Islet precursor cell (in vitro differentiated cells): ENCODE measurements at regions not wholly inside any gene's neighbourhood (a gene's known extent, or its start where the extent isn't known, plus 50 kb on each side); places are given as distances from the start of the nearest gene placed in this dataset.

Experiments used
- DNase-seq: peaks from one replicate; pipeline ENCODE4 v3.0.0-alpha.2; 2018

- no peak for DNase-seq
Measured at GRCh38 chr7:10210000-10210399, 763.7 kb upstream of the PHF14 start.

DNA sequence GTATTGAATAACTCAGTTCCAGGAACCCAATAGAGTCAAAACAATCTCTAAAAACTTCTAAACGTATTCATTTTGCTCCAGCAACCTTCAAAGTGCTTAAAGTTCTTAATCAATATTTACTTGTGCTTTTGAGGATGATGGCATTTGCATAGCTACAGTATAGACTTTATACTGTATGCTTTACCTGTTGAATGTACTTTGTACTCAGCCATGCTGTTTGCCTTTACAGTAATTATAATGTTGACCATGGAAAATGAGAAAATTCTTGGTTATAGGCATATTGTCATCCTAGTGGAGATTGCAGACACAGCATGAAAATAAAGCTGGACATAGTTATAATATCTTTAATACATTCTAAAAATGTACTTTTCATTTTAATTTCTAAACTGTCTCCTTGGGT is 762.7 kb upstream of the PHF14 start:
- DNase-seq, result no peak

- no peak for DNase-seq
Measured at GRCh38 chr7:10211861-10212260, 761.8 kb upstream of the PHF14 start.

GRCh38 chr7:10212649-10213048 is 761.0 kb upstream of the PHF14 start:
- DNase-seq, result peak; percentile 52

DNA sequence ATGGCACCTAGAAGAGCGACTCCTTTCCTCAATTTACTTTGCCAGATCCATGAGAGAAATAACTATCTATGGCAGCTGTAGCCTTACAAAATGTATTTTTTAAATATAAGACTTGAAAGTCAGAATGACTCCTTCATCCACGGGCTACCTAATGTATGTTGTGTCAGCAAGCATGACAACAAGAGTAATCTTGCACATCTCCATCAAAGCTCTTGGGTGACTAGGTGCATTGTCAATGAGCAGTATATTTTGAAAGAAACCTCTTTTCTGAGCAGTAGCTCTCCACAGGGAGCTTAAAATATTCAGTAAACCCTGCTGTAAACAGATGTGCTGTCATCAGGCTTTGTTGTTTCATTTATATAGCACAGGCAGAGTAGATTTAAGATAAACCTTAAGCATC is 757.2 kb upstream of the PHF14 start:
- DNase-seq, result no peak

- DNase-seq, result no peak
Measured at GRCh38 chr7:10221084-10221483, 752.6 kb upstream of the PHF14 start.

GRCh38 chr7:10222976-10223375 is 750.7 kb upstream of the PHF14 start:
- DNase-seq, result no peak

DNA sequence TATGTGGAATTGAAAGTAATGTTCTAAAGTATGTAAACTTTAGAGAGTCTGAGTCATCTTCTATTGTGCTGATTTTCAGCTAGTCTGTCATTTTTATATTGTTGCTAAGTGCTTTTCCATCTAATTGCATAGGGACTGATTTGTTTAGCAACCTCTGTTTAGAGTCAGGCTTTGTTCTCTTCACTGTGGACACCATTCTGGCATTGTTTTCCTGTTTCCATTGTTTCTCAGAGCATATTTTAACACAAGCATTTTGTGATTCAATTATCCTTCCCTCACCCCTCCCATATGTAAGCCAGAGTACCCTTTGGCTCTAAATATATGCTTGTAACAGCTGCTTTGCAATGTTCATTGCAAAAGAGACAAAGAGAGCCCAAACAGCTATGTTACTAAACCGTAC is 748.4 kb upstream of the PHF14 start:
- DNase-seq, result no peak

- peak; percentile 75 for DNase-seq
Measured at GRCh38 chr7:10237306-10237705, 736.4 kb upstream of the PHF14 start.

- DNase-seq, result no peak
Measured at GRCh38 chr7:10238641-10239040, 735.0 kb upstream of the PHF14 start.

DNA sequence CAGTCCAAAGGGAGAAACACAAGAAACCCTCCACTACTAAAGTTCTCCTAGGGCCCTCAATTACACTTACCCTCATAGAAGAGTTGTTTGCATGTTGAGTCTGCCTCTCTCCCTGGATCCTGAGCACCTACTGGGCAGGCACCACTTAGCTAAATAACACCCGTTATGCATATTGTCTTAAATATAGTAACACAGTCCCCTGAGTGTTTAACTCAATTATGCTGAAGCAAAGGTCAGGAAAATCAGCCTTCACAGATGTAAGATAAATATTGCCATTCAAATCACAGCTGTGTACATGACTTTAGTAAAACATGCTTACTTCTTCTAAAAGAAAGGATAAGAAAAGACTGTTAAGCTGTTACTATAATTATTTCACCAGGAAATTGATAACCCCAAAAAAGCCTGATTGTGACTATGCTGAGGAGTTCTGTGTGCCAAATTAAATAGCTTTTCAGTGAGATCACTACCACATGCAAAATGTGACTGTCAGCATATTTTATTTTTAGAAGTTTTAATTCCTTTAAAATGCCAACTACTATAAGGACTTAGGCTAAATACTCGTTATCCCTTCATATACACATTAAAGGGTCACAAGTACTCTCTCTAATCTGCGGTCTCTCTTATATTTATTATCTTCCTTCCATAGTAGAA is 733.9 kb upstream of the PHF14 start:
- DNase-seq, result no peak

GRCh38 chr7:10245406-10245805 is 728.3 kb upstream of the PHF14 start:
- DNase-seq, result no peak

DNA sequence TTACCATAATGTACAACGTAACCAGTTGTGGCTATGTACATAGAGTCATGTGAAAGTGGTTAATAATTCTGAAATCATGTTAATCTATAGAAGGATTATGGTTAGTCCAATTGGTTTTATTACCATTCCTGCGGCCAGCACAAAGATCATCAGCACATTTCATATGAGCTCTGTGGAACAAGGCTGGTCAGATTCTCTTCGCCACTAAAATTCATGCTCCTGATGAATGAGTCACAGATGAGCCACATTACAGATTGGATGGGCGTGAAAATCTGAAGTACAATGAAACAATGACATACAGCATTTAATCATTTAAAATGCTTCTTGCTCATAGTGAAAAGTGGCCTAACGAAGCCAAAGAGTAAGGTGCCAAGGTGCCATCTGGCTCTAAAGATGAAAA is 716.2 kb upstream of the PHF14 start:
- DNase-seq, result no peak

DNA sequence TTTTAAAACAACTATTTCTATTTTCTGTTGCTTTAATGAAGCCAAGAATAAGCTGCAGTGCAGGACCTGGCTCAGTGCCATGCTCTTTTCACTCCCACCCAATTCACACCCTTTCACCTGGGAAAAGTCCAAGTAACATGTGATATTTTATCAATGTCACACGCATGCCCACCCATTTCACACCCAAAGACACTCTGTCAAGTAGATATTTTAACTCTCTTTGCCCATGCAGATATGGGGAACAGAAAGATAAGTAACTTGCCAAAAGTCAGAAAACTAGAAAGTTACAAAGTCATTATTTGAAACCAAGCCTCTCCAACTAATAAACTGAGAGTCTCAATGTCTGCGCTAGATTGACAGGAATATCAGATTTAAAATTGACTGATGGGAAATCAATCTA is 706.7 kb upstream of the PHF14 start:
- DNase-seq, result no peak

DNA sequence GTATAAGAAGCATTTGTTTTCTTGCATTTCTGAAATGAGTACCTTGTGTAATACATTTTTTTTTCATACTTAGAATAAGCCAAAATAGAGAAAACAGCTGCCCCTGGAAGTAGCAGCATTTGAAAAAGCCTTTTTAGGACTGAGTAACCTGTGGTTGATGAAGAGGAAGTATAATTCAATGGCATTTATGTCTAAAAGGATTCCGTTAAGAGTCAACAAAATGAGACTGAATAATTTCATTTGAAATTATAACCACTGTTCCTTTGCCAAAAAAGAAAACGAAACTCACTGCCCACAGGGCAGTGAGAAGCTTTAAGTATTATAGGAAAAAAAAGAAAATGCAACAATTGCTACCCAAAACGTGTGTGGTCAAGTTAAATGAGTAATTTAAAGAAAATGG is 705.6 kb upstream of the PHF14 start:
- DNase-seq, result no peak

DNA sequence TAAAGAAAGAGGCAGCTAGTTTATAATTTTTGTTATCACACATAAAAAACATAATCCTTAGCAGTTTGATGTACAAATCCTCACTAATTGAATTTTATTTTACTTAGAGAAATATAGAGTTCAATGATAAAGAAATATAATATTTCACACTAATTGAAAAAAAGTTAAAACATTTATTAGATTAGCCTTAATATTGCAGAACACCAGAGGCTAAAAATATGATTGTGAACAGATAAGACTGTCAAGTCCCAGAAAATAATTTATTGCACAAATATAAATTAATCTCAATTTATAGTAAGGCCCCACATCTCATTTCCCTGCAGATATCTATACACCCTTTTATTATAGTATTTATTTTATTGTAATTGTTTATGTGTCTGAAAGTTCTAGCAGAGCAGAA is 690.8 kb upstream of the PHF14 start:
- DNase-seq, result no peak

DNA sequence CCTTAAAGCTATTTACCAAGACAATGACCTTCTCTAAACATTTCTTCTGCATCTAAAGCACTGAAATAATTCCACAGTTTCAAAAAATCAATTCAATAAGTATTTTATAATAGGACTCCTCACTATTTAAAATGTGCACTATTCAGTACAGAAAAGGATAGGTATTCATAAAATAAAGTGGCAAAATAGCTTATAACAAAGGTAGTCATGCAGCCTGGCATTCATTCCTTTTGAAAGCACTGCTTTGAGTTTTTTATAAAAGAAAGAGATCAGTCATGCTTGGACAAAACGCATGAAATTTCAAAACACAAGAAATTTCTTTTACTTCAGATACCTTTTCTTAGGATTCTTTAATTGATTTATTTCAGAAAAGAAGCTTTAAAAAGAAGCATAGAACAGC is 689.7 kb upstream of the PHF14 start:
- DNase-seq, result no peak

DNA sequence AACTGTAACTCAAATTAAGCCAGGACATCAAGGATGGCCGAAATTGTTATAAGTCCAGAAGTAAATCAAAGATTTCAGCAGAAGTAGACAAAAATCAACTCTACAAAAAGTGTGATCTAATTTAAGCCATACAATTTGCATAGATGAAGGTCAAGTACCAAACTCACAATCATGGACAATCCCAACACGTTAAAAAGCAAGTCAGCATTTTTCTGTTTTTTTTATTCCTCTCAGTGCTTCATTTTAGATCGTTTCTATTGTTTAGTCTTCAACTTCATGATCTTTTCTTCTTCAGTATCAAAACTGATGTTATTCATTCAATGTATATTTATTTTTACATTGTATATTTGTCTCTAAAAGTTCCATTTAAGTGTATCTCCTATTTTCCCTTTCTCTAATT is 674.3 kb upstream of the PHF14 start:
- DNase-seq, result no peak

DNA sequence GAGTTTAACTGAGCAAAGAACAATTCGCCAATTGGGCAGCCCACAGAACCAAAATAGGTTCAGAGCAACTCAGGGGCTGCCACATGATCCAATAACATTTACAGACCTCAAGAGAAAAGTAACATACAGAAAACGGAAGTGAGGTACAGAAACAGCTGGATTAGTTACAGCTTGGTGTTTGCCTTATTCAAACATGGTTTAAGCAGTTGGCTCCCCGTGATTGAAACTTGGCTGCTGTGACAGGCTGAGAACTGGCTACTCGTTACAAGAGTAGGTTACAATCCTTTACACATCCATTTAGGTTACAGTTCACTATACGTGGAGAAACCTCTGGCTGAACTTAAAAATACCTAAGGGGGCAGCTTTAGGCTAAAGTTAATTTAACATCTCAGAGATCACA is 673.1 kb upstream of the PHF14 start:
- DNase-seq, result no peak

- no peak for DNase-seq
Measured at GRCh38 chr7:10308276-10308675, 665.4 kb upstream of the PHF14 start.

DNA sequence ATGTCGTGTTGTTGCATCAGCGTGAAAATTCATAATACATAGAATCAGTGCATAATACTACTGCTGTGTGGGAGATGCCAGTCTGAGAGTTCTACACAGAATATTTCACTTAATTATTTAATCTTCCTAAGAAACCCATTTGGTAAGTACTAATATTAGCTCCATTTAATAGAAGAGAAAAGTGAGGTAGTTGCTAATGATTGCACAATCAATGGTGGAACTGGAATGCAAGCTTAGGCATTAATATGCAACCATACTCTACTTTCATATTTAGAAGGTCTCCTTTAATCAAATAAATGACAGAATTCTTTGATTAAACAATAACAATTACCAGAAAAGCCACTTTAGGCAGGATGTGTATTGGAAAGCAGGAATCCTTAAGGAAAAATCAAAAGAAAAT is 660.7 kb upstream of the PHF14 start:
- no peak for DNase-seq

DNA sequence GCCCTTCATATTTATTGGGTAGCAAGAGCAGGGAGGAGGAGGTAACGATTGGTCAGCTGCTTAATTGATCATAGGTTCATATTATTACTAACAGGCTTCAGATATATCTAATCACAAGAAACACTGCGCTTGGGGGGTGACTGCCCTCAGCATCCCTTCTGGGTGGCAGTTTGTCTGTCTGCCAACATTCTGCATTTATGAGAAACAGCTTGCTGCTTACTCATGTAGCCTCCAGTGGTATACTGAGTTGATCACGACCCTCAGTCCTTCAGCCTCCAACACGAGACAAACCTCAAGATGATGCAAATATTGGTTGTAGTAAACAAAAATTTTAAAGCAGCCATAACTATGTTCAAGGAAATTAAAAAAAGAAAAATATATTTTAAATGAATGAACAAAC is 657.8 kb upstream of the PHF14 start:
- no peak for DNase-seq

GRCh38 chr7:10316488-10316887 is 657.2 kb upstream of the PHF14 start:
- DNase-seq, result no peak

DNA sequence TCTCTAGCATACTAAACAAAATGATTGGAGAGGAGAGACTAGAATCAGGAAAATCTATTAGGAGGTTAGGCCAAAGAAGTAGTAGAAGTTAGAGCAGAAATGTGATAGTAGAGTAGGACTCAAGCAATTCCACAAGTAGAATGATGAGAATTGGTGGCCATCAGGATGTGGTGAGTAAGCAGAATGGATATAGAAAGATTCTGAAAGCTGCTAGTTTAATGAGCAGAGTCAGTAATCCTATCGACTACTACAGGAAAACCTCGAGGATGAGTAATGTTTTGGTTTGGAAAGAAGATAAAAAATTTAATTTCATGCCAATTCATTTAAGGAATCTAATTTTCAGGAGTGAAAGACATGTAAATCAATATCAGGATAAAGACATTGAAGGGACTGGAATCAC is 648.3 kb upstream of the PHF14 start:
- no peak for DNase-seq

- DNase-seq, result no peak
Measured at GRCh38 chr7:10343108-10343507, 630.6 kb upstream of the PHF14 start.

GRCh38 chr7:10346032-10346431 is 627.6 kb upstream of the PHF14 start:
- no peak for DNase-seq
